Stimulated activated CD8-positive, alpha-beta memory T cell treated with anti-CD3 and anti-CD28 coated beads, Interleukin-4, amount 100 ng/mL, for 24 hours (primary cell): ENCODE measurements at regions not wholly inside any gene's neighbourhood (a gene's known extent, or its start where the extent isn't known, plus 50 kb on each side); places are given as distances from the start of the nearest gene placed in this dataset.
"Not testable (repeated sequence)": the region's sequence is repeated elsewhere in the genome, so short reads cannot be mapped to it uniquely, and the experiment has no call there.

Experiments
- DNase-seq: peaks from one replicate; pipeline ENCODE4 v3.0.0-alpha.2; 2020; ENCODE audit warnings: low read depth

- DNase-seq = no peak
Observed at GRCh38 chr18:67007999-67008398, 404.1 kb upstream of the CDH19 start.

GRCh38 chr18:67007085-67007484 lies 403.2 kb upstream of the CDH19 start:
- no peak for DNase-seq

- DNase-seq = no peak
Observed at GRCh38 chr18:67001052-67001451, 397.2 kb upstream of the CDH19 start.

GRCh38 chr18:66999003-66999402 lies 395.1 kb upstream of the CDH19 start:
- DNase-seq = no peak

- no peak for DNase-seq
Observed at GRCh38 chr18:66995270-66995669, 391.4 kb upstream of the CDH19 start.

- DNase-seq = no peak
Observed at GRCh38 chr18:66994790-66995189, 390.9 kb upstream of the CDH19 start.

- no peak for DNase-seq
Observed at GRCh38 chr18:66993492-66993891, 389.6 kb upstream of the CDH19 start.

GRCh38 chr18:66990909-66991308 lies 387.0 kb upstream of the CDH19 start:
- no peak for DNase-seq

GRCh38 chr18:66979009-66979408 lies 375.1 kb upstream of the CDH19 start:
- no peak for DNase-seq

- DNase-seq = no peak
Observed at GRCh38 chr18:66972681-66973080, 368.8 kb upstream of the CDH19 start.

- DNase-seq = no peak
Observed at GRCh38 chr18:66971960-66972359, 368.1 kb upstream of the CDH19 start.

GRCh38 chr18:66966171-66966570 lies 362.3 kb upstream of the CDH19 start:
- no peak for DNase-seq

GRCh38 chr18:66958309-66958708 lies 354.4 kb upstream of the CDH19 start:
- no peak for DNase-seq

- DNase-seq = no peak
Observed at GRCh38 chr18:66951750-66952149, 347.9 kb upstream of the CDH19 start.

GRCh38 chr18:66949419-66949818 lies 345.5 kb upstream of the CDH19 start:
- DNase-seq = no peak

- no peak for DNase-seq
Observed at GRCh38 chr18:66937546-66937945, 333.7 kb upstream of the CDH19 start.

- DNase-seq = no peak
Observed at GRCh38 chr18:66931010-66931409, 327.1 kb upstream of the CDH19 start.

GRCh38 chr18:66916834-66917233 lies 312.9 kb upstream of the CDH19 start:
- no peak for DNase-seq

- no peak for DNase-seq
Observed at GRCh38 chr18:66900837-66901236, 296.9 kb upstream of the CDH19 start.

- no peak for DNase-seq
Observed at GRCh38 chr18:66895631-66896030, 291.7 kb upstream of the CDH19 start.

- DNase-seq = no peak
Observed at GRCh38 chr18:66894851-66895250, 291.0 kb upstream of the CDH19 start.

GRCh38 chr18:66892388-66892787 lies 288.5 kb upstream of the CDH19 start:
- not testable (repeated sequence) for DNase-seq

GRCh38 chr18:66874812-66875474 lies 271.1 kb upstream of the CDH19 start:
- DNase-seq = no peak

GRCh38 chr18:66874375-66874774 lies 270.5 kb upstream of the CDH19 start:
- DNase-seq = no peak

- no peak for DNase-seq
Observed at GRCh38 chr18:66873899-66874298, 270.0 kb upstream of the CDH19 start.
